Midbrain (tissue), 1 donor: ENCODE measurements at regions not wholly inside any gene's neighbourhood (a gene's known extent, or its start where the extent isn't known, plus 50 kb on each side); places are given as distances from the start of the nearest gene placed in this dataset.

Source experiments
- DNase-seq: peaks from one replicate; lab custom pipeline; 2025; lab: John Stamatoyannopoulos, UW

DNA sequence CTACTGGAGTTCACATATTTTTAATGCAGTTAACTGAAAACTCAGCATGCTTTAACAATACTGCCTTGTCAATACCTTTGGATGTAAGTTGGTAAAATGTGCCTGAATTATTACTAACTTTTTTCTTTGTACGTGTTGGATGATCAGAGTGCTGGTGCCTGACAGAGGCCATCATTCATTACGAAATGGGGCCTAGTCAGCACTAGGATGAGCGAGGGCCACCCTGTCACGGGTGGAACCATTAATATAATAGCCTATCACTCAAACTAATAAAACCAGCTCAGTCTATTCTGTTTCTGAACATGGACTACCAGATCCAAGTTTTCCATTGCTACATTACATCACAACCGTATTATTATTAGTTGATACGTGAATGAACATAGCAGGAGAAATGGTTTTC, 501.7 kb upstream of the TENM3 start:
- DNase-seq: no peak

- no peak for DNase-seq
Observed at GRCh38 chr4:181745933-181746625, 497.1 kb upstream of the TENM3 start.

DNA sequence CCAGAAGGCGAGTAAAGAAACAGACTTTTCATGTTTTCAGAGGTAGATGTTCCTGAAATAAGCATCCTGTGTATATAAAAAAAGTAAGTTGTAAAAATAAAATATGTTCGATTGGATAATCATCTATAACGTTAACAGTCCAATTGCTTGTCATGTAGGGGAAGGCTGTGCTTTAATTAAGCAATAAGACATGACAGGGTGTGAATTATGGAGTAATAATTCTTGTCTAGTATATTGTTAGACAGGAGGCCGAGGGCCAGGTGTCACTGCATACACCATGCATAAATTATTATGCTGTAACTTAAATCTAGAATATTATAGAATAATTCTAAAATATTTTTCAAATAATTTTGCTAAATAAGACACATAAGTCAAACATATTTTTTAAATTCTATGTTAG, 494.6 kb upstream of the TENM3 start:
- no peak for DNase-seq

DNA sequence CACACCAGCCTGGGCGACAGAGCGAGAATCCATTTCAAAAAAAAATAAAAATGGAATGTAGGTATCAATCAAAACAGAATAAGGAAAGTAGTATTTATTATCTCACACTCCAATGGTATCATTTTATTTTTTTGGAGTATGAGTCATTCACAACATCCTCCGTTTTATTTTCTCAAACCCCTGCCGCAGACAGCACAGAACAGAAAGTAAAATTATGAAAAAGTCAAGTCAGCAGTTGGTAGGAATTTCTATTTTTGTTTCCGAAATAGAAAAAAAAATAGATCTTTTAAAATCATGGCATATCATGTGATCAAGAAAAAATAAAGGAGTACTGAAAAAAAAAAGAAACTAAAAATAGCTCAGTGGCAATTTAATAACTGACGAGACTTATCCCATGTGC, 490.7 kb upstream of the TENM3 start:
- no peak for DNase-seq

- DNase-seq: no peak
Observed at GRCh38 chr4:181753207-181753606, 490.0 kb upstream of the TENM3 start.

DNA sequence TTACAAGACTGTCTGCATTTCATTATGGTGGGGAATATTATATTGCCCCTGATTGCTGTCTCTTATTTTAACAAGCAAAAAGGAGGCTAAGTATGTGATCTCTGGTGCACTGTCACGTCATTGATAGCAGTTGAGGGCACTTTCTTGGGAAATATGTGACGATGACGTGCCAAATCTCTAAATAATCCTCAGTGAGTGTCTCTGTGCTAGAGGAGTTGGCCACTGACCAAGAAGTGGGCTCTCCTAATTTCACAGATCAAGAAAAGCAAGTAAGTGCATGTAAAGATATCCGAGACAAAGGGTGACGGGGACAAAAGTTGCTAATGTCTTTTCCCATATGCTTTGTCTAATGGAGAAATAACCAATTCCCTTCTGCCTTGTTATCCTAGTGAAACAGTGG, 487.4 kb upstream of the TENM3 start:
- DNase-seq: no peak

DNA sequence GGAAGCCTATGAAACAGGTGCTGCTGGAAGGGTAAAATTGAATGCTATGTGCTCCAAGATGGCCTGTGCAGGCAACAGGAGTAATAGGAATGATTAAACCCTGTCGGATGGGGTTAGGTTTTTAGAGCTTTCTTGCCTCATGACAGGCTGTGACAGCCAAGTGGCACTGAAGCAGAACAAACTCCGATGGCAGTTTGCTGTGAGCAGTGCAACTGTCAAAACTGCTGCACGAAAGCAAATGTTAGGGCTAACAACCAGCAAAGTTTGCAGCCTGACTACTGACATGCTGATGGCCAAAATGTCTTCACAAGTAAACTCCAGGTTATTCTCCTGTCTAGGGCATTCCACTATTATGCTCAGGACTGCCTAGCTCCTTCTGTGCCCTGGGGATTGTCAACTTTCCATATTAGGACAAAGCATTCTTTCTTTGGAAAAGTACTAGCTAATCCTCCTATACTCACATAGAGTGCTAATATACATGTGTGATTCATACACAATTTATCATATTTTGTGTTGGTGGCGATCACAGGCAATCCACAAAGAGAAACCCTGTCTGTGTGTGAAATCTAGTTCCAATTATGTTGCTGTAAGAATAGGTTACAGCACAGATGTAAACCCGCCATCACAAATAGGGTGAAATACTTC, 486.6 kb upstream of the TENM3 start:
- no peak for DNase-seq

DNA sequence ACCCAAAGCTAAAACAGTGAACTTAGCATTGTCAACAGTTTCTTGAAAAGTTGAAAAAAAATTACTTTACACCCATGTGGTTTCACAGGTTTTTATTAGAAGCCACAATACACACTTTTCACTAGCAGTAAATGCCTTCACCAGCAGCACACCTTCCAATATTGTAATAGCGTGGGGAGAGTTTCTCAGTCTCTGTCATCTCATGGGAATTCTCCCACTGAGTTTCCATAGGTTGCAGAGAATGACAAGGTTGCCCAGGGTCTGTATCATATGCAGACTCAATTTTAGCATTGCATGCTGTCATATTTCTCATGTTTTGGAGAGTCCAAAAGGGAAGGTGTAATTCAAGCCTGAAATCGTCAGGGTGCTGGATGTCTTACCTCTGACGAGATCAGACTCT, 486.1 kb upstream of the TENM3 start:
- no peak for DNase-seq

GRCh38 chr4:181757910-181758660, 485.1 kb upstream of the TENM3 start:
- peak; percentile 3 for DNase-seq

DNA sequence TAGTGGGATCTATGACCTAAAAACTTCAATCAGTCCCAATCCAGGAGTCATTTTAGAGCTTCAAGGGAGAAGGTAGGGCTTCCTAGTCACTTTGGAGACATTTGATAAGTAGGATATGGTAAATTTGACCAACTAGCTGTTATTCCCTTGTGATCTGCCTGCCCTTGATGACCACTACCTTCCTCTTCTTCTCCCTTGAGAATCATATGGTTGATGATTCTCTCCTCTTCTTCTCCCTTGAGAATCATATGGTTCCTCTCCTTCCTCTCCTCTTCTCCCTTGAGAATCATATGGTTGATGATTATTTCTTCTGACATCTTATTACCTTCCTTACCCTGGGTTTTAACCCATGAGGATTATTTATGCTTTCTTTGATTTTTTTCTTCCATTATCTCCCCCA, 482.6 kb upstream of the TENM3 start:
- DNase-seq: no peak

DNA sequence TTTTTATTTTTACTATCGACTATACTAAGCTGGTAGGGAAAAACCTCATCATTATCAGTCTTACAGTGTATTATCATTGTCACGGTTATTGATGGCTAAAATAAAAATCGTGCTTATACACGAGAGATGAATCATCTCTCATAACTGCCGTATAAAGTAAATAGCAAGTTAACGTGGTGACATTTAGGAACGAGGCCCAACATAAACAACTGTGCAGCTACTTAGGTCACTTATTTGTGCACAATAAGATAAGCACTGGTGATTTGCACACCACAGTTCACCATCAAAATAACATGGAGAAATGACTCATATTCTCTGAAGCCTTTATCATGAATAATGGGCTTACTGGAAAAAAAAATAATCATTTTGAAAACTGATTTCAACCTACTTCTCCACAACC, 482.0 kb upstream of the TENM3 start:
- DNase-seq: no peak

DNA sequence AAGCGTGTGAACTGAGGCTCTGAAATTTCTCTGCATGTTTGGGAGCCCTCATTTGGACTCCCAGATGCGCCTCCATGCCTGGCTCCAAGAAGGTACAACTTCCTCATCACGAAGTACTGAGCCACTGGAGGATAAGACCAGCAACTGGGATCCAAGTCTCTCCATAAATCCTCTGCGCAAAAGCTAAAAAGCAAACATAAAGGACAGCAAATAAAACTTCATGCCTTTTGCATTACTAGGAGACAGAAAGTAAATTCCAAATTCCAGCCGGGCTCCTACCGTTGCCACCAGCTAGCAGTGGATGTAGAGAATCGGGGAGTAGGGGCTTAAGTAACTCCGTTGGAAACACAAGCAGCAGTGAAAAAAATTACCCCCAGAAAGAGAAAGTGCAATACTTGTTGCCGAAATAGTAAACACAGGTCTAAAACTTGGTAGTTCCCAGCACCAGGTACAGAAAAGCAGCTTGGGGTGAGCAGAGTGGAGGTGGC, 477.1 kb upstream of the TENM3 start:
- no peak for DNase-seq

DNA sequence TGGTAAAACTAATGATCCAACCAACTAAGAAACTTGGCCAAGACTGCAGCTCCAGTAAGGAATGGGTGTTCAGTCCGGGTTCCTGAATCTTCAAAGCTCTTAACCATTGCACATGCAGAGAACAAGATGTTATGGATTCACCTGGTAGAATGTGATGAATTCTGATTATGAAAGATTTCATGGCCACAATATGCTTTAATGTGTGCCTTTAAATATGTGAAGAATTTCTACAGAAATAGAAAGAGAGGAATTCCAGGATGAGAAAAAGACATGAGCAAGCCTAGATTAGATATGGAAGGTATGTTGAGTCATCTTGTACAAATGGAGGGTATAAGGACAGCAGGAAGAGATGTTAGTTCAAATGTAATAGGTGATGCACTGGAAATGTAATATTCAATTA, 472.2 kb upstream of the TENM3 start:
- no peak for DNase-seq

DNA sequence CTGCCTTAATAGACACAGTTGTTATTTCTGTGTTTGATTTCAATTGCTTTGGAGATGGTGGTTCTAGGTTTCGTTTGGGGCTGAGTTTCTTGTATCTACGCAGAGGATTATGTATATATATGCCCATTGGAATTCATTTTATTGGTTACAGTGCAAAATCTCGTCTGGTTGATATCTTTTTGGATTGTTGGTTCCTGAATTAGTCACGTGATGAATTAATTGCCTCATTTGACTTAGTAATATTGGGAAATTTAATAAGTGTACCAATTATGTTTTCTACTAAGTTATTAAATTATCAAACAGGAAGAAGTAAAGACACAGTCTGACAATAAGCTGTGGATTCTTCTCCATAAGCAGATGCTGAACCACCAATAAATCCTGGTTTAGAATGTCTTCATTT, 467.9 kb upstream of the TENM3 start:
- DNase-seq: no peak

GRCh38 chr4:181776264-181777054, 466.7 kb upstream of the TENM3 start:
- no peak for DNase-seq

GRCh38 chr4:181777518-181777917, 465.7 kb upstream of the TENM3 start:
- no peak for DNase-seq

GRCh38 chr4:181784881-181785280, 458.3 kb upstream of the TENM3 start:
- DNase-seq: no peak

- no peak for DNase-seq
Observed at GRCh38 chr4:181792641-181793040, 450.6 kb upstream of the TENM3 start.

DNA sequence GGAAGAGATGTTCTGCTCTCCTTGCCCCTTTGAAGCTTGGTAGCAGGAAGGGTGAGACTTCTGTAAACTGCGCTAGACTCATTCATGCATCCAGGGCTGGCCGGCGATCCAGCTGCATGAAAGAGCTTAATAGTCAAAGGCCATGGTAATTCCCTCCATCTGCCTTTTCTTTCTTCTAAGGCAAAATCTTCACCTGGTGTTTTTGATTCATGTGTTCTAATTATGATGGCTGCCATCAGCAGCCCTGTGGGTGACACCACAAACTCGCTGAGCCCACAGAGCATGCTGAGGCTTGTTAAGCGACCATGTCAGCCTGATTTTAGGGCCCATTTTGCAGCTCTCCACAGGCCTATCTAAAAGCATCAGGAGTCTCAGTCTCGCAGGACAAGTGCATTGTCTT, 450.1 kb upstream of the TENM3 start:
- no peak for DNase-seq

- DNase-seq: no peak
Observed at GRCh38 chr4:181796502-181796901, 446.7 kb upstream of the TENM3 start.

DNA sequence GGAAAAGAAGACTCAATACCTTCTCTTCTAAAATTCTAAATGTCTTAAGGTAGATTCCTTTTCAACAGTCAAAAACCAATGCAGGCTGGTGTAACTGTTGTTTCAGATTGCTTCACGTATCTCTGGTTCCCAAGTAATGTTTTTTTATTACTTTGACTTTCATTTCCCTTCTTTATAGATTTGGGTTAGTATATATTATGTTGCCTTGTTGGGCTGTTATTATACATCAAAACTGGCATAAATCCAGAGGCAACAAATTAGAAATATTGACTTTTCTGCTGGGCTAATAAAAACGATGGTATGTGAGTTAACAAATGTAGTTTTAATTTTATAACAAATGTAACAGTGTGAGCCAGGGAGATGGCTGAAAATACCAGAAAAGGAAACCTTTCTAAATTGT, 444.7 kb upstream of the TENM3 start:
- no peak for DNase-seq

GRCh38 chr4:181799561-181800069, 443.6 kb upstream of the TENM3 start:
- DNase-seq: no peak
